ENCODE measurements at regions not wholly inside any gene's neighbourhood (a gene's known extent, or its start where the extent isn't known, plus 50 kb on each side); places are given as distances from the start of the nearest gene placed in this dataset.

GRCh38 chr20:41939659-41940058 lies 321.5 kb upstream of the CHD6 start:
- DNase-seq, result no peak

- DNase-seq, result no peak
Observed at GRCh38 chr20:41938353-41938752, 320.2 kb upstream of the CHD6 start.

- no peak for DNase-seq
Observed at GRCh38 chr20:41935259-41935791, 317.1 kb upstream of the CHD6 start.

- no peak for DNase-seq
Observed at GRCh38 chr20:41932431-41932830, 314.3 kb upstream of the CHD6 start.

- DNase-seq, result no peak
Observed at GRCh38 chr20:41927655-41928054, 309.5 kb upstream of the CHD6 start.

GRCh38 chr20:41927189-41927588 lies 309.0 kb upstream of the CHD6 start:
- no peak for DNase-seq

GRCh38 chr20:41925476-41925875 lies 307.3 kb upstream of the CHD6 start:
- DNase-seq, result no peak

- DNase-seq, result no peak
Observed at GRCh38 chr20:41923624-41924023, 305.4 kb upstream of the CHD6 start.

GRCh38 chr20:41913146-41913545 lies 295.0 kb upstream of the CHD6 start:
- no peak for DNase-seq

GRCh38 chr20:41910558-41910957 lies 292.4 kb upstream of the CHD6 start:
- no peak for DNase-seq

- DNase-seq, result no peak
Observed at GRCh38 chr20:41905199-41905598, 287.0 kb upstream of the CHD6 start.

- DNase-seq, result no peak
Observed at GRCh38 chr20:41903586-41903985, 285.4 kb upstream of the CHD6 start.

- DNase-seq, result no peak
Observed at GRCh38 chr20:41902346-41902745, 284.2 kb upstream of the CHD6 start.

- no peak for DNase-seq
Observed at GRCh38 chr20:41900201-41900691, 282.1 kb upstream of the CHD6 start.

- no peak for DNase-seq
Observed at GRCh38 chr20:41897708-41898107, 279.5 kb upstream of the CHD6 start.

GRCh38 chr20:41895241-41896032 lies 277.3 kb upstream of the CHD6 start:
- no peak for DNase-seq

- DNase-seq, result no peak
Observed at GRCh38 chr20:41894255-41894963, 276.2 kb upstream of the CHD6 start.

GRCh38 chr20:41892031-41892430 lies 273.9 kb upstream of the CHD6 start:
- DNase-seq, result no peak

- DNase-seq, result no peak
Observed at GRCh38 chr20:41889844-41890224, 271.7 kb upstream of the CHD6 start.

- no peak for DNase-seq
Observed at GRCh38 chr20:41889126-41889843, 271.1 kb upstream of the CHD6 start.

- no peak for DNase-seq
Observed at GRCh38 chr20:41888434-41888833, 270.3 kb upstream of the CHD6 start.

GRCh38 chr20:41887500-41887899 lies 269.3 kb upstream of the CHD6 start:
- DNase-seq, result no peak

GRCh38 chr20:41881466-41882046 lies 263.4 kb upstream of the CHD6 start:
- DNase-seq, result no peak
